ENCODE measurements at regions not wholly inside any gene's neighbourhood (a gene's known extent, or its start where the extent isn't known, plus 50 kb on each side); places are given as distances from the start of the nearest gene placed in this dataset.

- no peak for TF ChIP-seq CTCF (IDR thresholded peaks at IDR 0.05)
- no peak for TF ChIP-seq EZH2 (IDR thresholded peaks at IDR 0.05)
- no peak for TF ChIP-seq EZH2phosphoT487 (IDR thresholded peaks at IDR 0.05)
These were observed 97.6 kb upstream of the ZNF217 start for GRCh38 chr20:53691060-53691810.

Measured in neural progenitor cell (in vitro differentiated cells).